HEK293 (cell line): ENCODE measurements at regions not wholly inside any gene's neighbourhood (a gene's known extent, or its start where the extent isn't known, plus 50 kb on each side); places are given as distances from the start of the nearest gene placed in this dataset.

Source experiments
- CTCF ChIA-PET: fragments of 350-600 bp; formaldehyde crosslinking; extraction: SDS; loops from one replicate; lab custom pipeline; 2021; ENCODE audit warnings: antibody characterized with exemption; lab: Yijun Ruan, JAX
- POLR2A ChIA-PET: fragments of 300-600 bp; formaldehyde crosslinking; extraction: SDS; loops from one replicate; lab custom pipeline; 2020; ENCODE audit warnings: antibody characterized with exemption, inconsistent platforms; lab: Yijun Ruan, JAX
- H3K27ac ChIP-seq: fragments of 200-500 bp; sonication (Bioruptor generic); 2 replicates; pipeline ENCODE4 v1.5.1; 2014; ENCODE audit warnings: low read depth, low read length, control low read depth, inconsistent platforms; ENCODE audit errors: extremely low read depth
- H3K36me3 ChIP-seq, 2 experiments: fragments of 200-500 bp in 1 of 2; sonication (Bioruptor generic) in 1 of 2; 1 replicate in 1 of 2; 2 replicates in 1 of 2; pipeline ENCODE4 v1.5.1; 2014 to 2017; ENCODE audit warnings: inconsistent platforms in 2 of 2, low read length in 2 of 2; ENCODE audit not compliant: control insufficient read depth in 2 of 2, insufficient read depth in 1 of 2
- H3K4me1 ChIP-seq: fragments of 200-500 bp; sonication (Bioruptor generic); 2 replicates; pipeline ENCODE4 v1.5.1; 2014; ENCODE audit warnings: mild to moderate bottlenecking, low read length, inconsistent platforms; ENCODE audit not compliant: control insufficient read depth, insufficient read depth
- H3K4me3 ChIP-seq: 2 replicates; pipeline ENCODE4 v1.5.1; 2011; ENCODE audit warnings: low read depth, mild to moderate bottlenecking, control low read depth, low read length, moderate library complexity
- H3K9me3 ChIP-seq: fragments of 200-500 bp; sonication (Bioruptor generic); 2 replicates; pipeline ENCODE4 v1.5.1; 2014; ENCODE audit warnings: low read depth, low read length, inconsistent platforms; ENCODE audit not compliant: control insufficient read depth, insufficient read depth
- ATF2 ChIP-seq: fragments of 450-650 bp; formaldehyde crosslinking; IDR thresholded peaks from 2 replicates; pipeline ENCODE4 v1.5.1; 2016; ENCODE audit warnings: missing biosample characterization, missing genetic modification characterization, low read depth
- PRDM10 ChIP-seq: fragments of 450-650 bp; formaldehyde crosslinking; IDR thresholded peaks from 2 replicates; pipeline ENCODE4 v1.5.1; 2016; ENCODE audit warnings: missing biosample characterization, missing genetic modification characterization
- REPIN1 ChIP-seq: fragments of 450-650 bp; formaldehyde crosslinking; IDR thresholded peaks from 2 replicates; pipeline ENCODE4 v1.5.1; 2017; ENCODE audit warnings: missing biosample characterization, missing genetic modification characterization, low read depth
- TSHZ1 ChIP-seq: fragments of 450-650 bp; formaldehyde crosslinking; IDR thresholded peaks from 2 replicates; pipeline ENCODE4 v1.5.1; 2016; ENCODE audit warnings: missing biosample characterization, missing genetic modification characterization, borderline replicate concordance
- YY2 ChIP-seq: fragments of 450-650 bp; formaldehyde crosslinking; IDR thresholded peaks from 2 replicates; pipeline ENCODE4 v1.5.1; 2016; ENCODE audit warnings: missing biosample characterization, missing genetic modification characterization
- ZNF10 ChIP-seq: fragments of 450-650 bp; formaldehyde crosslinking; IDR thresholded peaks from 2 replicates; pipeline ENCODE4 v1.5.1; 2017; ENCODE audit warnings: missing biosample characterization, missing genetic modification characterization
- ZNF324 ChIP-seq: fragments of 450-650 bp; formaldehyde crosslinking; IDR thresholded peaks from 2 replicates; pipeline ENCODE4 v1.5.1; 2016; ENCODE audit warnings: missing biosample characterization, missing genetic modification characterization
- ZNF341 ChIP-seq: fragments of 450-650 bp; formaldehyde crosslinking; IDR thresholded peaks from 2 replicates; pipeline ENCODE4; 2016; ENCODE audit warnings: low read depth, missing biosample characterization, missing genetic modification characterization

- no peak overlapping the region for H3K4me3 ChIP-seq
These were observed 2375.1 kb upstream of the AGA start for GRCh38 chr4:179817317-179817716.

GRCh38 chr4:179823342-179823741, 2381.1 kb upstream of the AGA start:
- ChIA-PET POLR2A (no interaction called here), CTCF (interaction anchor here (0.6 kb wide), 1 partner anchor 118 kb away, joined by 3 read pairs; no protein-coding TSS in a partner anchor)

More at GRCh38 chr4:179817317-179817716, 2375.1 kb upstream of the AGA start:
- ChIA-PET POLR2A (no interaction called here), CTCF (no interaction called here)
- TF ChIP-seq ZNF324 (tag by site-specific recombination) = no peak
- H3K36me3 ChIP-seq = no peaks in the 10 kb centered on the region
- no peak overlapping the region for H3K27ac ChIP-seq
- H3K4me1 ChIP-seq = no peaks in the 10 kb centered on the region
- H3K9me3 ChIP-seq = no peaks in the 10 kb centered on the region

GRCh38 chr4:179831274-179831673, 2389.0 kb upstream of the AGA start:
- CTCF ChIA-PET = interaction anchor here (0.6 kb wide), 1 partner anchor 88 kb away, joined by 4 read pairs; no protein-coding TSS in a partner anchor
- H3K4me1 ChIP-seq = no peaks in the 10 kb centered on the region

More at GRCh38 chr4:179823342-179823741, 2381.1 kb upstream of the AGA start:
- Histone ChIP-seq H3K36me3 (no peaks in the 10 kb centered on the region), H3K4me3 (no peak overlapping the region), H3K9me3 (no peaks in the 10 kb centered on the region), H3K4me1 (no peaks in the 10 kb centered on the region), H3K27ac (no peak overlapping the region)
- TF ChIP-seq TSHZ1 (tag by site-specific recombination) (no peak), ZNF10 (tag by site-specific recombination) (peak; percentile 93), ZNF341 (no peak)

More at GRCh38 chr4:179831274-179831673, 2389.0 kb upstream of the AGA start:
- Histone ChIP-seq H3K27ac (no peak overlapping the region), H3K4me3 (no peak overlapping the region), H3K36me3 (no peaks in the 10 kb centered on the region), H3K9me3 (no peaks in the 10 kb centered on the region)
- TF ChIP-seq ATF2 = peak; percentile 80
- no peak for TF ChIP-seq YY2 (tag by site-specific recombination)
- TF ChIP-seq PRDM10 (tag by site-specific recombination) = 0 out of 2 replicates have a peak, but pooled peaks have one; percentile 16
- no peak for TF ChIP-seq REPIN1
- POLR2A ChIA-PET = no interaction called here
